ENCODE measurements at regions not wholly inside any gene's neighbourhood (a gene's known extent, or its start where the extent isn't known, plus 50 kb on each side); places are given as distances from the start of the nearest gene placed in this dataset.

DNA sequence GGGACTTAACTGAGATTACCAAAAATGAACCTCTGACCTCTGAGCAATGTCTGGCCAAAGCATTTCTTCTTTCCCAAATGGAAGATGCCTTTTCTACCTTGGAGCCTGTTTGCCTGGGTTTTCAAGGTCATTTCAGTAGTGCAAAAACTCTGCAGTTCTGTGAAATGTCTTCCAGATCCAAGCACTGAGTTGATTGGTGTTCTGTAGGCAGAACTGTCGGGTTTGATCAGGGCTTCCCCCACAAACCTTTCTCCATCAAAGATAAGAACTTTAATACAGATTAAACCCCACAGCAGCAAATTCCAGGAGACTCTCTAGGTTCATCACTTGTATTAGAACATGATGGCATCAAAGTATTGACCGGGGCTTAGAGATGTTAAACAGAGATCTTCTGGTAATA lies 192.7 kb upstream of the TOPAZ1 start:
- no peaks in the 10 kb centered on the region for H3K9me3 Mint-ChIP-seq
- no peak overlapping the region for H3K4me3 Mint-ChIP-seq
- H3K4me1 Mint-ChIP-seq (ENCODE audit: low read depth) = peaks cover 20% of the 10 kb centered on the region
- H3K36me3 Mint-ChIP-seq (ENCODE audit: low read depth) = no peaks in the 10 kb centered on the region
- no peak overlapping the region for H3K27ac Mint-ChIP-seq
- H3K27me3 Mint-ChIP-seq = peaks cover 3% of the 10 kb centered on the region

DNA sequence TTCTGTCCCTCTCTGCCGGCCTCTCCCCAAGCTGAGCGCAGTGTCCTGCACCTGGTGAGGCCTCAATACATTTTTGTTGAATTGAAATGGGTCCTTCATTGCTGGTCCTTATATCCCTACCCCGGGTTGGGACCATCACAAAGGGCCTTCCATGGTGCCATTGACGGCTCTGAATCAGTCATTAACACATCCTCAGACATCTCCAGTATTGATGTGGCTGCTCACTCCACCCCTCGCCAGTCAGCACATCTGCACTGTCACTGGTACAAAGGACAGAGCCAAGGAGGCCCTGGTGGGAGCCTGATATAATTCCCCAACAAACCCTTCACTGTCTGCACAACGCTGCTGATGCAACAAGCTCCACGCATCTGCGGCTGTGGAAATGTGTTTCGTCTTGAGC lies 191.6 kb upstream of the TOPAZ1 start:
- Mint-ChIP-seq H3K27me3 (peaks cover 3% of the 10 kb centered on the region), H3K4me1 (ENCODE audit: low read depth) (peaks cover 17% of the 10 kb centered on the region), H3K9me3 (no peaks in the 10 kb centered on the region), H3K36me3 (ENCODE audit: low read depth) (no peaks in the 10 kb centered on the region), H3K27ac (no peak overlapping the region), H3K4me3 (no peak overlapping the region)

DNA sequence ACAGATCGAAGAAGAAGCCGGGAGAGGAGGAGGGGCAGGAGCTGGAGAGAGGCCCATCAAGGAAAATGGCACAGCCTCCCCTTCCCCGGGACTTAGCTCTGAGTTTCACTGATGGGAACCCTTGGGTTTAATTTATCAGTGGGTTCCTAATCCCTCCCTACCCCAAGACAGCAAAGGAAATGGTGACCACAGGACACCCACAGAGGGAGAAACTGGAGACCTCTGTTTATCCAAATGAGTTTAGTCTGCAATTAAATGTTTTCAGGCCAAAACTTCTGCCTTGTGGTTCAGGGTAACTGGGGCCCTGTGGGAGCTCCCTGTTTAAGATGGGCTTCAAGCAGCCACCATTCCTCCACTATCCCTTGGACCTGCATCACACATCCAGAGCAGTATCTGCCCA lies 190.8 kb upstream of the TOPAZ1 start:
- Mint-ChIP-seq H3K9me3 (no peaks in the 10 kb centered on the region), H3K27ac (no peak overlapping the region), H3K36me3 (ENCODE audit: low read depth) (no peaks in the 10 kb centered on the region), H3K4me3 (no peak overlapping the region), H3K4me1 (ENCODE audit: low read depth) (peaks cover 9% of the 10 kb centered on the region), H3K27me3 (peaks cover 3% of the 10 kb centered on the region)

DNA sequence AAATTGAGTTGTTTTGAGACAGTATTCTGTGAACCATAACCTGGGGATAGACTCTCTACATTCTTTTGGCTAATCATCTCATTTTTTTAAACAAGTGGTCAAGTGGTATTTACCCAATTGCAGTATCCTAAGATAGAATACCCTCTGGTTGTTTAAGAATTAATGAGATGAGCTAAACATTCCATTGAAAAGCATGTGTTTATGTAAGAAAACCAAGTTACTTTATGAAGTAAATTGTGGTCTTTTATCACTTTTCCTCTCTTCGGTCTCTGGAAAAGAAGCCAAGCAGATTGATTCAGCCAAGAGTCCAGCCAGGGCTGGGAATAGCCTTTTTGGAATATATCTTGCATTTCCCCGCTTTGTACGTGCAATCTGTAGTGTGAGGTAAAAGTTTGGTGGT lies 185.7 kb upstream of the TOPAZ1 start:
- peaks cover 33% of the 10 kb centered on the region for H3K4me1 Mint-ChIP-seq (ENCODE audit: low read depth)

DNA sequence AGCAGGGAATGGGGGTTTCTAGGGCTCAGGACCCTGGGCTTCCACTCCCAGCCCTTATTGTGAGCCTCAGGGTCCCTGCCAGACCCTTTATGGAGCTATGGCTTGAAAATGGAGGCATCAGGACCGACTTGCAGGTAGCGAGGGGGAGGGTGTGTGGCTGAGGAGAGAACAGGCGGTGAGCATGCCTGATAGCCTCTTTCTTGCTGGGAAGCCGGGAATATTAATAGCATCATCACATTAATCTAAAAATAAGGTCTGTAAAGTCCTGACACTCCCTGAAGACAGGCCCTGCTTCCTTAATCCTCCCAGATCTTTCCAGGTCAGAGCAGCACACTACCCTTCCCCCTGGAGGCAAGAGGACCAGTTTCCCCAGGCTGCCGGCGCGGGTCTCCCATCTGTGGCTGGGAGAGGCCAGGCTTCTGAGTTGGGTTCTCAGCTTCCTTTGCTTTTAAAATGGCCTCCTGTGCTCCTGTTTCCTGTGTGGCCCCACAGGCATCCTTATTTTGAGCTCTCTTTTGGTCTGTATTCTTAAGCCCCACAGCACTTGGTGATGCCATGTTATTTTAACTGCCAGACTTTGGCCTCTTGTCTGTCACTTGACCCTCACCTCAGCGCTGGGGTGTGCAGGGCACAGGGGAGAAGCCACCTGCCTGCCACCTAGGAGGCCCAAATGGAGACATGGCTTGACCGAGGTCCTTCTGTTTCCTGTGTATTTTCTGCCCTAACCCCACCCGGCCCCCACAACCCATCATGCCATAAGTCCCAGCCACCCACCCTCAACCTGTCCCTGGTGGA lies 185.0 kb upstream of the TOPAZ1 start:
- H3K4me1 Mint-ChIP-seq (ENCODE audit: low read depth) = peaks cover 33% of the 10 kb centered on the region
- H3K9me3 Mint-ChIP-seq = no peaks in the 10 kb centered on the region
- H3K4me3 Mint-ChIP-seq = no peak overlapping the region
- no peak overlapping the region for H3K27ac Mint-ChIP-seq
- no peaks in the 10 kb centered on the region for H3K36me3 Mint-ChIP-seq (ENCODE audit: low read depth)
- H3K27me3 Mint-ChIP-seq = peaks cover 15% of the 10 kb centered on the region

More for the DNA sequence above, 185.7 kb upstream of the TOPAZ1 start:
- H3K27me3 Mint-ChIP-seq = peaks cover 15% of the 10 kb centered on the region
- H3K36me3 Mint-ChIP-seq (ENCODE audit: low read depth) = no peaks in the 10 kb centered on the region
- H3K9me3 Mint-ChIP-seq = no peaks in the 10 kb centered on the region
- H3K27ac Mint-ChIP-seq = no peak overlapping the region
- no peak overlapping the region for H3K4me3 Mint-ChIP-seq

DNA sequence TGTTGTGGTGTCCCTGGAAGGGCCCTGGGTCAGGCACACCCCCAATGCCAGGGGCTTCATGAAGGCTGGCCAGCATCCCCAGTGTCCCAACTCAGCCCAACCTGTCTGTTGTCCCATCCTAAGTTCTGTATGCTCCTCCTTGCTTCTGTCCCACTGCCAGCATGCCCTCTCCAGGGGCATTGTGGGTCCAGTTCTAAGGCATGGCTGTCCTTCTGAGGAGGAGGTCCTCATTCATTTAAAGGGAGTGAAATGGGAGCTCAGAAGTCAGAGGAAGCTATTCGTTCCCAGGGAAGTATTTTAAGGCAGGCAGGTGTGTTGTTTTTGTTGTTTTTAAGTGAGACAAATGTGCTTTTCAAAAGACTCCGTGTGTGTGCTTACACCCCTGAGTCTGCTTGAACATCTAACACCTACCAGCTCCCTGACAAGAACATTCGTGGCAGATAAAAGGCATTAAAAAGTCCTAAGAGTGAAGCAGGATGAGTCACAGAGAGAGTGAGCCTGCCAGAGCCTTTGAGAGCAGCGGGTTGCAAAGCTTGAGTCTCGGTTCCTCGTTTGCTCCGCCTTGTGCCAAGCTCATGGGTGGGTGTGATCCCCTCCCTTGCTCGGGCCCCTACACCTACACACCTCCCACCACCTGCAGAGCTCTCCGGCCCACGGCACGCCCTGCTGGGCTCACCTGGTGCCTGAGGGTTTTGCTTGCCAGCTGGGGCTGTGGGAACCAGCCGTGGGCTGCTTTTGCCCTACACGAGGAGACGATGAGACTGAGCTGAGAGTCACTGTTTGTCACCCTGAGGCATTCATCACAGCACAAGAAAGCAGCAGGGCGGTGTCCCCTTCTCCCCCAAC lies 183.4 kb upstream of the TOPAZ1 start:
- Mint-ChIP-seq H3K27ac (no peak overlapping the region), H3K27me3 (peaks cover 20% of the 10 kb centered on the region)

DNA sequence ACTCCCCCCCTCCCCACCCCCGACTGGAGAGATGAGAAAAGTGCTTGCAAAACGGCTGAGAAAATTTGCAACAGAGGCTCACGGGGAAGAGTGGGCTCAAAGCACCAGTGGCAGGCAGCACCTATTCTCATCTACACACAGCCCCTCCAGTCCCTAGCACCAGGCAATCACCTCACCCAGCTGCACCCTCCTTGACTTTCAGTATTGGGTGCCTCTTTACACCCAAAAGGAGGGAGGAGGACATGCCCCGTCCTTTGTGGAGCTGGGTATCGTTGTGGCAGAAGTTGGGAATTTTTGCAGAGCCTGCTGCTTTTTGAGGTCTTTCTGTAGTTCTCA lies 182.8 kb upstream of the TOPAZ1 start:
- H3K36me3 Mint-ChIP-seq (ENCODE audit: low read depth) = no peaks in the 10 kb centered on the region
- no peak overlapping the region for H3K4me3 Mint-ChIP-seq
- no peaks in the 10 kb centered on the region for H3K9me3 Mint-ChIP-seq
- no peak overlapping the region for H3K27ac Mint-ChIP-seq
- peaks cover 18% of the 10 kb centered on the region for H3K27me3 Mint-ChIP-seq
- peaks cover 33% of the 10 kb centered on the region for H3K4me1 Mint-ChIP-seq (ENCODE audit: low read depth)

More for the DNA sequence above, 183.4 kb upstream of the TOPAZ1 start:
- peak overlapping the region; percentile 45 for H3K4me3 Mint-ChIP-seq
- H3K9me3 Mint-ChIP-seq = no peaks in the 10 kb centered on the region
- no peaks in the 10 kb centered on the region for H3K36me3 Mint-ChIP-seq (ENCODE audit: low read depth)
- peaks cover 33% of the 10 kb centered on the region for H3K4me1 Mint-ChIP-seq (ENCODE audit: low read depth)

DNA sequence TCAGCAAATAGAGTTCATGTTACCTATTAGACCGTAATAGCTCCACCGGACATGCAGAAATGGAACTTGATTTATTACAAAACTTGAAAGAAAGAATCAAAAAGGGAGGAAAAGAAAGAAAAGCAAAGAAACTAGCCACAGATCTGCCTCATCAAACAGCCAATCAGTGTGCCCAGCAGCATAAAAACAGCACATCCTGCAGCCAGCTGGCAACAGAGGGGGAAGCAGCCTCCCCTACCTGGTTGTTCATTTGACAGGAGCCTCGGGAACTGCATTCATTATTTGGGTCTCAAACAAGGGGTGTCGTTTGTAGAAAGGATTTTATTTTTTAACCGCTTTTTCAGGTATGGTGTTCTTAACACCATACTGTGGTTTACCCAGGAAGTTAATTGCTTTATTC lies 181.5 kb upstream of the TOPAZ1 start:
- Mint-ChIP-seq H3K27ac (no peak overlapping the region), H3K27me3 (peaks cover 17% of the 10 kb centered on the region), H3K36me3 (ENCODE audit: low read depth) (no peaks in the 10 kb centered on the region), H3K4me1 (ENCODE audit: low read depth) (peaks cover 33% of the 10 kb centered on the region), H3K4me3 (no peak overlapping the region), H3K9me3 (no peaks in the 10 kb centered on the region)

DNA sequence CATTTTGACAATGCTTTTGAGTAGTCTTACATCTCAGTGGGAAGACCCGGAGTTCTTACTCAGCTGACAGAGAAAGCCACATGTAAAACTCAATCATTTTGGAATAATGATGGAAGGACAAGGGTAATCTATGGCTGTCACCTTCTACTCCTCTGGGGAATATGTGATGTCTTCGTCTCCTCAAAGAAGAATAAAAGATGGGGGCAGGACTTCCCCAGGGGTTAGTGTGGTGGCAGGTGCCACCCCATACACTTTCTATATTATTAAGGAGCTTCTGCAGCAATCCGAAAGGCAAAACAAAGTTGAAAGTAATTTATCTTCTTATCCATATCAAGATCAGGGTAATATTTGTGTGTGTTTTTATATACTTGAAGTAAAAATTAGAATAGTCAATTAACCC lies 180.4 kb upstream of the TOPAZ1 start:
- Mint-ChIP-seq H3K27ac (no peak overlapping the region), H3K27me3 (peaks cover 17% of the 10 kb centered on the region)

DNA sequence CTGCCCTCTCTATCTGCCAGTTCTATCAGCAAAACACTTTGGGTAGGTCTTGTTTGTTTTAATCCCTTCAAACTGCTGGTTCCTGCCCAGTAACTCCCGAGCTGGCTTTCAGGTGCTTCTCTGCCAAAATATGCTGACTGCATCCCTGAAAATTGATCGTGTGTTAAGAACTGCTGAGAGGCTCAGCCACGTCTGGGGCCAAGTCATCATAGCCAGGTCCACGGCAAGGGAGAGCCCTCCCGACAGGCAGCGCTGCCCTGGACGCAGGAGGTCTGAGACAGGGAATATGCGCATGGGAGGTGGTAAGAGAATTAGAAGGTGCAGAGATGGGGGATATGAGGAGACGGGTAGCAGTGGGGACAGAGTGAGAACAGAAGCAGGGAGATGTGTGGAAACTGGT lies 179.7 kb upstream of the TOPAZ1 start:
- Mint-ChIP-seq H3K36me3 (ENCODE audit: low read depth) (no peaks in the 10 kb centered on the region), H3K9me3 (no peaks in the 10 kb centered on the region), H3K4me1 (ENCODE audit: low read depth) (peaks cover 33% of the 10 kb centered on the region), H3K27me3 (peaks cover 17% of the 10 kb centered on the region), H3K27ac (no peak overlapping the region), H3K4me3 (no peak overlapping the region)

More for the DNA sequence above, 180.4 kb upstream of the TOPAZ1 start:
- Mint-ChIP-seq H3K4me3 (no peak overlapping the region), H3K4me1 (ENCODE audit: low read depth) (peaks cover 33% of the 10 kb centered on the region), H3K9me3 (no peaks in the 10 kb centered on the region), H3K36me3 (ENCODE audit: low read depth) (no peaks in the 10 kb centered on the region)

DNA sequence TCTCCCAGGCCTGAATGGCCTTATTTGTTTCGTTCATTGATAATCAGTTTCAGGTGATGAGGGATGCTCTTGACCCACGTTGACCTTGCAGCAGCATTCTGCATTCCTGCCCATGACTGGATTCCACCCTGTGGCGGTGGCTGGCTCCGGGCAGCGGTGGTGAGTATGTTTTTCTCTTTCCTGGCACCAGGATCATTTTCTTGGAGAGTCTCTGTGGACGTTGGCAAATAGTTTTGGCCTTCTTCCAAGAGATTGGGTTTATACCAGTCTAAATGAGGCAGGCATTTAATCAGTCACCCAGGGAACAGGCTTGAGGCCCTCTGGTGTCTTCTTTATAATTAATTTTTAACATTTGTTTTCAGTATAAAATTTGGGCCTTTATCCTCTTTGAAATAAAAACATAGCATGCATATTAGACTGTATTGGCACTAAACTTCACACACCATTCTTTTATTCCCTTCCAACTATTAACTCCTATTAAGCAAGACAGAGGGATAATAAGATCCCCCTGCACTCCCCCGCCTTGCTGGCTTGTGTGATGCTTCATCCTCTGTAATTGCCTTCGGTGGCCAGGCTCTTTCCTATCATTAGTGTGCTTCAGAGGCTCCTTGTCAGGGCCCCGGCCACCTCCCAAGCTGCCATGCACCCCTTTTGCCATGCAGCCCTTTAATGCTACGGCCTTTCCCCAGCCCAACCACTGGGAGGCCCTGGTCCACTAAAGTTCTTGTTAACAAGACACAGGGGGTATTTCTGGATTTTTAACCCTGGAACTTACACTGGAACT lies 176.2 kb upstream of the TOPAZ1 start:
- no peaks in the 10 kb centered on the region for H3K9me3 Mint-ChIP-seq
- H3K4me1 Mint-ChIP-seq (ENCODE audit: low read depth) = peaks cover 8% of the 10 kb centered on the region
- peaks cover 7% of the 10 kb centered on the region for H3K27me3 Mint-ChIP-seq
- H3K36me3 Mint-ChIP-seq (ENCODE audit: low read depth) = no peaks in the 10 kb centered on the region
- H3K4me3 Mint-ChIP-seq = no peak overlapping the region
- H3K27ac Mint-ChIP-seq = no peak overlapping the region

DNA sequence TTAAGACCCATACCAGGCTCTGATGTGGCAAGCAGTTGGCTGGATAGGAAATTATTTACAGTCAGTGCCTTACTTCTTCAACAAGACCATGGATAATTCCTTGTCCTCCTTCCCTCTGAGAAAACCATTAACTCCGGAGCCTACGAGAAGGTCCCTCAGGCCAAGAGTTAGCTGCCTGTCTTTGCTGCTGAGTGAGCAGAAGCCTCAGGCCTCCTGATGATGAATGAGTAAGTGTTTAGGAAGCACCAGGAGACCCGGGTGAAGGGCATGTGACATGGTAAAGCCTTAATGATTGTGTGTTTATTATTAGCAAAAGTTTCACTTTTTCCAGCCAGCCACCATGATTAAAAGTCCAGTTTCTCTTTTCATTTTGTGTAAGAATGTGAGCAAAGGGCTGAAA lies 174.9 kb upstream of the TOPAZ1 start:
- Mint-ChIP-seq H3K27me3 (peaks cover 5% of the 10 kb centered on the region), H3K4me1 (ENCODE audit: low read depth) (peaks cover 5% of the 10 kb centered on the region), H3K9me3 (no peaks in the 10 kb centered on the region), H3K27ac (no peak overlapping the region), H3K4me3 (no peak overlapping the region), H3K36me3 (ENCODE audit: low read depth) (no peaks in the 10 kb centered on the region)

DNA sequence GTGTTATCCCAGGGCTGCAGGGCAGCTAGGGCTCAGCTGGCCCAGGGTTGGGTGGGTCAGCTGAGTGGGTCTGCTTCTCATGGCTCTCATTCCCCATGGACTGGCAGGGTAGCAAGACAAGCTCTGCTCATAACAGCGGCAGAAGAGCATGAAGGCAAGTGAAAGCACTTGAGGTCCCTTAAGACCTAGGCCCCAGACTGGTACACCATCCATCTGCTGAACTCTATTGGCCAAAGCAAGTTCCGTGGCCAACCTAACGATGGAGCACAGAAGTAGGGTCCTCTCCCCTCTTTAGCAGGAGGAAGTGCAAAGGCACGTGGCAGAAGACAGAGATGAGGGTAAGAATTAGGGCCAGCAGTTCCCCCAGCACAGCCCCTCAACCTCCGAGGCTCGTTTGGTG lies 174.3 kb upstream of the TOPAZ1 start:
- no peaks in the 10 kb centered on the region for H3K9me3 Mint-ChIP-seq
- peaks cover 5% of the 10 kb centered on the region for H3K4me1 Mint-ChIP-seq (ENCODE audit: low read depth)
- no peaks in the 10 kb centered on the region for H3K36me3 Mint-ChIP-seq (ENCODE audit: low read depth)
- no peak overlapping the region for H3K4me3 Mint-ChIP-seq
- no peaks in the 10 kb centered on the region for H3K27me3 Mint-ChIP-seq
- H3K27ac Mint-ChIP-seq = no peak overlapping the region

DNA sequence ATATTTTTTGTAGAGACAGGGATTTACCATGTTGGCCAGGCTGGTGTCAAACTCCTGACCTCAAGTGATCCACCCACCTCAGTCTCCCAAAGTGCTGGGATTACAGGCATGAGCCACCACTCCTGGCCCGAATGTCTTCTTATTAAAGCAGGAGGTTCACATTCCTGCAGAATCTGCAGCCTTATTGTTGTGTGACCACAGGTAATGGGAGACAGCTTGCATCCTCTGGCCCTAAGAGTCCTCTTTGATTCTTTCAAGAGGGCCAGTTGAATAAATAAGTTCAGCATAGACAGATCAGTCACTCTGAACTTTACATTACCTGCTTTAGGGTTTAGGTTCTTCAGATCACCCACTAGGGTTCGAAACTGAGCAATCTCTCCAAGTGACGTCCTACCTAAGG lies 172.9 kb upstream of the TOPAZ1 start:
- Mint-ChIP-seq H3K27ac (no peak overlapping the region), H3K36me3 (ENCODE audit: low read depth) (no peaks in the 10 kb centered on the region), H3K27me3 (no peaks in the 10 kb centered on the region), H3K9me3 (no peaks in the 10 kb centered on the region), H3K4me1 (ENCODE audit: low read depth) (peaks cover 5% of the 10 kb centered on the region), H3K4me3 (no peak overlapping the region)

DNA sequence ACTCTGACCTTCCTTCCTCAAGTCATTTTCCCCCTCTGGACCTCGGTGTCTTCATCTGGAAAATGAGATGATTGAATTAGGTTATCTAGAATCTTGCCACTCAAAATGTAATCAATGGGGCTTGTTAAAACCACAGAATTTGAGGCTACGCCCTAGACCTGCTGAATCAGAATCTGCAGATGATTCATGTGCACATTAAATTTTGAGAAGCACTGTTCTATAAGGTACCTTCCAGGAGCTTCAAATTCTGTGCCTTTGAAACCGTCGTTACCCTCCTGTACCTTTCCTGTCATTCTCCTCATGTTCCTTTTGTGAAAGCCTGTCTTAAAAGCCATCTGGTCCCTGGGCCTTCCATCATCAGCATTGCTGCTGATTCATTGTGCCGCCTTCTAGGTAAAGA lies 172.4 kb upstream of the TOPAZ1 start:
- Mint-ChIP-seq H3K27me3 (no peaks in the 10 kb centered on the region), H3K4me1 (ENCODE audit: low read depth) (peaks cover 5% of the 10 kb centered on the region), H3K36me3 (ENCODE audit: low read depth) (no peaks in the 10 kb centered on the region), H3K27ac (no peak overlapping the region), H3K9me3 (no peaks in the 10 kb centered on the region), H3K4me3 (no peak overlapping the region)
